DMS 273 treated with DMSO at 0.1 percent for 48 hours (cell line): ENCODE measurements at regions not wholly inside any gene's neighbourhood (a gene's known extent, or its start where the extent isn't known, plus 50 kb on each side); places are given as distances from the start of the nearest gene placed in this dataset.

Experiments
- DNase-seq: peaks from one replicate; lab custom pipeline; 2025; lab: John Stamatoyannopoulos, UW

GRCh38 chr21:28826569-28826968, 166.1 kb downstream of the LTN1 start:
- no peak for DNase-seq

- no peak for DNase-seq
These were observed 166.7 kb downstream of the LTN1 start for GRCh38 chr21:28826021-28826420.

GRCh38 chr21:28823429-28823828, 169.2 kb downstream of the LTN1 start:
- DNase-seq, result no peak

GRCh38 chr21:28822486-28823335, 170.0 kb downstream of the LTN1 start:
- no peak for DNase-seq

GRCh38 chr21:28822123-28822399, 170.6 kb downstream of the LTN1 start:
- DNase-seq, result no peak

GRCh38 chr21:28821276-28822122, 171.2 kb downstream of the LTN1 start:
- DNase-seq, result no peak

GRCh38 chr21:28818663-28819278, 173.9 kb downstream of the LTN1 start:
- no peak for DNase-seq

GRCh38 chr21:28817871-28818270, 174.8 kb downstream of the LTN1 start:
- DNase-seq, result no peak

GRCh38 chr21:28811860-28812259, 180.8 kb downstream of the LTN1 start:
- DNase-seq, result no peak

GRCh38 chr21:28810826-28811524, 181.7 kb downstream of the LTN1 start:
- DNase-seq, result no peak

GRCh38 chr21:28805885-28806284, 186.8 kb downstream of the LTN1 start:
- no peak for DNase-seq

GRCh38 chr21:28804089-28804670, 188.5 kb downstream of the LTN1 start:
- no peak for DNase-seq

GRCh38 chr21:28801906-28802305, 190.8 kb downstream of the LTN1 start:
- no peak for DNase-seq

- DNase-seq, result no peak
These were observed 192.8 kb downstream of the LTN1 start for GRCh38 chr21:28799926-28800325.

- DNase-seq, result no peak
These were observed 193.9 kb downstream of the LTN1 start for GRCh38 chr21:28798798-28799197.

- no peak for DNase-seq
These were observed 197.4 kb downstream of the LTN1 start for GRCh38 chr21:28795251-28795650.

GRCh38 chr21:28794371-28794851, 198.3 kb downstream of the LTN1 start:
- DNase-seq, result no peak

- no peak for DNase-seq
These were observed 199.6 kb downstream of the LTN1 start for GRCh38 chr21:28793043-28793442.

GRCh38 chr21:28791595-28792282, 200.9 kb downstream of the LTN1 start:
- DNase-seq, result no peak

GRCh38 chr21:28790335-28790734, 202.3 kb downstream of the LTN1 start:
- DNase-seq, result no peak

GRCh38 chr21:28789523-28789922, 203.2 kb downstream of the LTN1 start:
- DNase-seq, result no peak
